ENCODE measurements at regions not wholly inside any gene's neighbourhood (a gene's known extent, or its start where the extent isn't known, plus 50 kb on each side); places are given as distances from the start of the nearest gene placed in this dataset.

DNA sequence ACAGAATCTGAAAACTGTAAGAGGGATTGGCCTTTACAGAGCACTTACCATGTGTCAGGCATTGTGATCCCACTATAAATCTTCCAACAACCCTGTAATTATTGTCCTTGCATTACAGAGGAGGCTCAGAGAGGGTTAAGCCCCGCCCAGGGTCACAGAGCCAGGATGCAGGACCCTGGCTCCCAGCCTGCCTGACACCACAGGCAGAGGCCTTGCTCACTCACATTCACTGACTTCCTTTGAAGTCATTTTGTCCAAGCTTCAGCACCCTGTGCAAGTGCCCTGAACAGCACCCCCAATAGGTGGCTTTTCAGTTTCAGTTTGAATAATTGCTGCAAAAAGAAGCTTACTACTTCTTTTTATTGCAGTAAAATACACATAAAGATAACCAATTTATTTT, 256.8 kb upstream of the NFIA start:
- Histone ChIP-seq H2BK15ac (ENCODE audit: low read depth, low read length) (no peak overlapping the region), H3K14ac (ENCODE audit: insufficient read depth, low read length) (no peak overlapping the region), H3K4ac (ENCODE audit: low read depth, low read length) (no peak overlapping the region), H2BK120ac (ENCODE audit: low read depth, low read length, poor library complexity, severe bottlenecking) (no peak overlapping the region), H3K79me1 (ENCODE audit: insufficient read depth, low read depth, low read length, poor library complexity, severe bottlenecking) (no peaks in the 10 kb centered on the region), H3K4me2 (ENCODE audit: insufficient read depth, insufficient read length, low read length) (no peak overlapping the region), H2BK20ac (ENCODE audit: low read depth, low read length, poor library complexity, severe bottlenecking) (no peak overlapping the region), H3K79me2 (ENCODE audit: insufficient read depth, low read length) (no peaks in the 10 kb centered on the region), H4K5ac (ENCODE audit: insufficient read length, low read depth, low read length) (no peak overlapping the region), H3T11ph (ENCODE audit: low read length) (no peak overlapping the region), H3K4me1 (ENCODE audit: insufficient read depth, low read length) (no peaks in the 10 kb centered on the region; the same call in 1 of the 2 replicates), H3K23me2 (ENCODE audit: insufficient read length, low read depth, low read length, poor library complexity, severe bottlenecking) (no peaks in the 10 kb centered on the region), H2AFZ (ENCODE audit: low read length) (no peak overlapping the region), H4K8ac (replicated peaks; ENCODE audit: insufficient read length, low read depth, low read length) (no peak overlapping the region), H4K91ac (ENCODE audit: insufficient read length, low read depth, low read length) (no peak overlapping the region), H3K9me3 (ENCODE audit: control insufficient read depth, low read depth, low read length) (no peaks in the 10 kb centered on the region), H3K27me3 (ENCODE audit: insufficient read depth, low read length) (no peaks in the 10 kb centered on the region), H3K9ac (ENCODE audit: extremely low read depth, insufficient read length, low read length) (no peak overlapping the region), H2AK5ac (ENCODE audit: insufficient read length, low read length) (no peak overlapping the region), H3K23ac (ENCODE audit: insufficient read length, low read depth, low read length) (no peak overlapping the region), H3K27ac (ENCODE audit: insufficient read length, low read depth, low read length) (no peak overlapping the region), H2BK5ac (ENCODE audit: insufficient read length, low read length) (no peak overlapping the region), H3K18ac (ENCODE audit: insufficient read length, low read depth, low read length) (no peak overlapping the region), H4K20me1 (ENCODE audit: control insufficient read depth, insufficient read depth, insufficient read length) (no peaks in the 10 kb centered on the region), H2BK12ac (ENCODE audit: insufficient read length, low read depth, low read length) (no peak overlapping the region), H3K56ac (ENCODE audit: insufficient read length, low read depth, low read length) (no peak overlapping the region)
- DNase-seq: peak; percentile 31
- Mint-ChIP-seq H3K4me1 (no peaks in the 10 kb centered on the region), H3K36me3 (ENCODE audit: insufficient read depth in 1 of 3, low read depth in 3 of 3) (0 out of 7 replicates have a peak, but pooled peaks cover 0 to 4% (median 0%) of the 10 kb centered on the region in 3 experiments), H3K27me3 (ENCODE audit: low read depth) (no peaks in the 10 kb centered on the region; the same call in 1 of the 2 replicates), H3K4me3 (no peak overlapping the region), H3K27ac (no peak overlapping the region), H3K9me3 (no peaks in the 10 kb centered on the region; a peak in 1 of 5 replicates)
- WGBS (ENCODE audit: extremely low coverage, insufficient read length, low lambda C conversion rate): no CpG with 5 or more reads among the region's 1 CpG
- TF ChIP-seq, protein P1, sequence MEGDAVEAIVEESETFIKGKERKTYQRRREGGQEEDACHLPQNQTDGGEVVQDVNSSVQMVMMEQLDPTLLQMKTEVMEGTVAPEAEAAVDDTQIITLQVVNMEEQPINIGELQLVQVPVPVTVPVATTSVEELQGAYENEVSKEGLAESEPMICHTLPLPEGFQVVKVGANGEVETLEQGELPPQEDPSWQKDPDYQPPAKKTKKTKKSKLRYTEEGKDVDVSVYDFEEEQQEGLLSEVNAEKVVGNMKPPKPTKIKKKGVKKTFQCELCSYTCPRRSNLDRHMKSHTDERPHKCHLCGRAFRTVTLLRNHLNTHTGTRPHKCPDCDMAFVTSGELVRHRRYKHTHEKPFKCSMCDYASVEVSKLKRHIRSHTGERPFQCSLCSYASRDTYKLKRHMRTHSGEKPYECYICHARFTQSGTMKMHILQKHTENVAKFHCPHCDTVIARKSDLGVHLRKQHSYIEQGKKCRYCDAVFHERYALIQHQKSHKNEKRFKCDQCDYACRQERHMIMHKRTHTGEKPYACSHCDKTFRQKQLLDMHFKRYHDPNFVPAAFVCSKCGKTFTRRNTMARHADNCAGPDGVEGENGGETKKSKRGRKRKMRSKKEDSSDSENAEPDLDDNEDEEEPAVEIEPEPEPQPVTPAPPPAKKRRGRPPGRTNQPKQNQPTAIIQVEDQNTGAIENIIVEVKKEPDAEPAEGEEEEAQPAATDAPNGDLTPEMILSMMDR (conservative IDR thresholded peaks at IDR 0.05): peak; percentile 48; the same call in 2 of the 3 replicates
